Left ventricle myocardium inferior (tissue), 1 donor: ENCODE measurements at regions not wholly inside any gene's neighbourhood (a gene's known extent, or its start where the extent isn't known, plus 50 kb on each side); places are given as distances from the start of the nearest gene placed in this dataset.

Source experiments
- DNase-seq: peaks from one replicate; pipeline ENCODE4 v3.0.0-alpha.2; 2020
- H3K27ac ChIP-seq: fragments of 200-600 bp; replicated peaks from 2 replicates; pipeline ENCODE4 v1.8.0; 2021
- H3K27me3 ChIP-seq: fragments of 200-600 bp; 2 replicates; pipeline ENCODE4 v1.8.0; 2021; ENCODE audit warnings: low read depth
- H3K36me3 ChIP-seq: fragments of 200-600 bp; 2 replicates; pipeline ENCODE4 v1.8.0; 2021
- H3K4me1 ChIP-seq: fragments of 200-600 bp; 2 replicates; pipeline ENCODE4 v1.8.0; 2021
- H3K4me3 ChIP-seq: fragments of 200-600 bp; 2 replicates; pipeline ENCODE4 v1.8.0; 2021; ENCODE audit warnings: mild to moderate bottlenecking, moderate library complexity
- H3K9me3 ChIP-seq: fragments of 200-600 bp; replicated peaks from 2 replicates; pipeline ENCODE4 v1.8.0; 2021
- intact Hi-C: fragments of 100-400 bp; cut with micrococcal nuclease; formaldehyde crosslinking; loops from one replicate; pipeline ENCODE4 v1.11.0; 2022
- TF ChIP-seq, protein P1 (sequence below): fragments of 200-600 bp; IDR thresholded peaks from 2 replicates; pipeline ENCODE4 v1.8.0; 2021; ENCODE audit warnings: antibody characterized with exemption, mild to moderate bottlenecking, borderline replicate concordance
- donor health status: DM: no; HTN: yes; CAD: no; lungs with severe emphysema.

DNA sequence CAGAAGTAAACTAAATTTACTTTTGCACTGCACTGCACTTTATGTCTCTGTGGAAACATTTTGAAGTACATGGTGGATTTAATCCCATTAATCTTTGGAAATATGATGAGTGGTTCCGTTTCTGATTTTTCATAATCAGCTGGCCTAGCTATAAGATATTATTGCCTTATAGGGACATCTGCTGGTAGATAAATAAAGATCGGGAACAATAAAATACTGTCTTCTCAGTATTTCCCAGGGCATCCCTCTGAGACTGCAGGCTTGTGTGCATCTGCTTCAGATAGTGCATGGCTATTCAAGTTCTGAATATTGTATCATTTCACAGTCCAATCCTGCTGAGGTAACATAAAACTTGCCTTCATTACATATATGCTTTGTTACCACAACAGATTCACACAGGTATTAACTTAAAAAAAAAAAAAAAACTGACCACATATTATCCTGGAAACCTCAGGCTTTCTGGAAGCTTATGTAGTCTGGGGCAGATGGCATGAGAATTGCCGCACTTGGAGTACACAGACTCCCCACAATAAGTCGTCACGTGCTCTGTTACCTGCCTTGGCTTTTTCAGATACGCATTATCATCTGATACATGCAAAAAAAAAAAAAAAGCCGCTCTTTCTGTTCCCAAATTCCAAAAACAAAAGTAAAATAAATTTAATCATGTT, 330.8 kb upstream of the AGTR1 start:
- no peak overlapping the region for H3K27ac ChIP-seq
- H3K4me3 ChIP-seq, result no peak overlapping the region
- no peaks in the 10 kb centered on the region for H3K36me3 ChIP-seq
- peaks cover 6% of the 10 kb centered on the region for H3K9me3 ChIP-seq
- intact Hi-C loops, result no loop called here
- TF ChIP-seq, protein P1, sequence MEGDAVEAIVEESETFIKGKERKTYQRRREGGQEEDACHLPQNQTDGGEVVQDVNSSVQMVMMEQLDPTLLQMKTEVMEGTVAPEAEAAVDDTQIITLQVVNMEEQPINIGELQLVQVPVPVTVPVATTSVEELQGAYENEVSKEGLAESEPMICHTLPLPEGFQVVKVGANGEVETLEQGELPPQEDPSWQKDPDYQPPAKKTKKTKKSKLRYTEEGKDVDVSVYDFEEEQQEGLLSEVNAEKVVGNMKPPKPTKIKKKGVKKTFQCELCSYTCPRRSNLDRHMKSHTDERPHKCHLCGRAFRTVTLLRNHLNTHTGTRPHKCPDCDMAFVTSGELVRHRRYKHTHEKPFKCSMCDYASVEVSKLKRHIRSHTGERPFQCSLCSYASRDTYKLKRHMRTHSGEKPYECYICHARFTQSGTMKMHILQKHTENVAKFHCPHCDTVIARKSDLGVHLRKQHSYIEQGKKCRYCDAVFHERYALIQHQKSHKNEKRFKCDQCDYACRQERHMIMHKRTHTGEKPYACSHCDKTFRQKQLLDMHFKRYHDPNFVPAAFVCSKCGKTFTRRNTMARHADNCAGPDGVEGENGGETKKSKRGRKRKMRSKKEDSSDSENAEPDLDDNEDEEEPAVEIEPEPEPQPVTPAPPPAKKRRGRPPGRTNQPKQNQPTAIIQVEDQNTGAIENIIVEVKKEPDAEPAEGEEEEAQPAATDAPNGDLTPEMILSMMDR, result no peak
- H3K27me3 ChIP-seq, result no peaks in the 10 kb centered on the region
- DNase-seq, result no peak
- no peaks in the 10 kb centered on the region for H3K4me1 ChIP-seq

DNA sequence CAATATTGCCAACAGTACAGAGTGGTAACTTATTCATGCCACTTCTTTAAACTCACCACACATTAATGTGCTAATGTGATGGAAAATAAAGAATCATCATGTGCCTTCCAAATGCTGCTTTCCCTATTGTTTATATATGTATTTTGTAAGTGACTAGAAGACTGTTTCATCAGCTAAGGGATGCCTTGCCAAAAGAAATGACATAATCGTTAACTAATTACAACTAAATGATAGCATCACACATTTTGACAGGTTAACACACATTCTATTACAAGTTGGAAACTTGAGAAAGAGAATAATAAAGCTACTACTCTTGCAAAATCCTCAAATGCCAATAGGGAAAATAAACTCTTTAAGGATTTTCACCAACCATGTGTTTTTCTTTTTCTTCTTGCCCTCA, 329.9 kb upstream of the AGTR1 start:
- H3K27me3 ChIP-seq, result no peaks in the 10 kb centered on the region
- H3K4me1 ChIP-seq, result no peaks in the 10 kb centered on the region
- no peak overlapping the region for H3K4me3 ChIP-seq
- intact Hi-C loops, result no loop called here
- H3K27ac ChIP-seq, result no peak overlapping the region
- DNase-seq, result no peak
- TF ChIP-seq, protein P1, result no peak
- H3K9me3 ChIP-seq, result peaks cover 6% of the 10 kb centered on the region
- no peaks in the 10 kb centered on the region for H3K36me3 ChIP-seq

DNA sequence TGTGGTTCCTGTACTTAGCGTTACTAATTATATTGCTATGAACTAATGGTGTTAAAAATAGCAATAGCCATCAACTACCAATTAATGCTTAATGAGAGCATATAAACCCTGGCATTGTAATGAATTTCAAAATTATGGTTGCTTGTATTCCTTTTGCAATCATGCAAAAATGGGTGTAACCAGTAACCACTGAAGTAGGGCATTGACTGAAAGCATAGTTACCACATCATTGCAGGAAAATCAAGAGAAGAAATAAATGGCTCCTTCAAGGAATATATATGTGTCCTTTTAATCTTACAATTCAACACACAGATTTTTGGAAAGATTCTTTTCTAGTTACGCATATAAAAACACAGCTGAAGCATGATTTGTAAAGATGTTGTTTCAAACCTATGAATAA, 328.3 kb upstream of the AGTR1 start:
- Histone ChIP-seq H3K4me3 (no peak overlapping the region), H3K4me1 (no peaks in the 10 kb centered on the region), H3K36me3 (no peaks in the 10 kb centered on the region), H3K27me3 (no peaks in the 10 kb centered on the region), H3K9me3 (no peaks in the 10 kb centered on the region), H3K27ac (no peak overlapping the region)
- no peak for DNase-seq
- TF ChIP-seq, protein P1, result no peak
- intact Hi-C loops, result no loop called here

DNA sequence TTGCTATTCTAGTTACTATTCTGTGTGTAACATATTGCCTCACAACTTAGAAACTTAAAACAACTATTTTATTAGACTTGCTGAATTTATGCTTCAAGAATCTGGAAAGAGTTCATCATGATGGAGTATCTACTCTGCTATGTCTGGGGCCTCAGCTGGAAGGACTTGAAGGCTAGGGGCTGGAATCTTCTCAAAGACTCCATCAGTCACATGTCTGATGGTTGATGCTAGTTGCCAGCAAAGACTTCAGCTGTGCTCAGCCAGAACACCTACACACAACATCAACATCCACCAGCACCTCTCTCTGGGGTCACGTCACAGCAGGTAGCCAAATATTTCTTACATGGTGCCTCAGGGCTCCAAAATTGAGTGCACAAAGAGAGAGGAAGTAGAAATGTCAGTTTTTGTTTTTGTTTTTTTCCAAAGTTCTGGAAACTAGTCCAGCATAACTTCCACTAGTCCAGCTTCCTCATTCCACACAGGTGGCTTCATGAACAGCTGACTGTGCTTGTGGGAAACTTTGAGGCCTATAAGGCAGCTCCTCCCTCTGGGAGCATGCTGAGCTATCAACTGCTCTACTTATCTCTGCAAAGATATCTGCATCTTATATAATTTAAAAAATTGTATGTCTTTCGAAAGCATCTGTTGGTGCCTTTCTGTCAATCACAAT, 325.4 kb upstream of the AGTR1 start:
- TF ChIP-seq, protein P1, result no peak
- Histone ChIP-seq H3K36me3 (no peaks in the 10 kb centered on the region), H3K9me3 (no peaks in the 10 kb centered on the region), H3K4me1 (no peaks in the 10 kb centered on the region), H3K4me3 (no peak overlapping the region), H3K27ac (no peak overlapping the region), H3K27me3 (no peaks in the 10 kb centered on the region)
- no peak for DNase-seq
- intact Hi-C loops, result no loop called here

DNA sequence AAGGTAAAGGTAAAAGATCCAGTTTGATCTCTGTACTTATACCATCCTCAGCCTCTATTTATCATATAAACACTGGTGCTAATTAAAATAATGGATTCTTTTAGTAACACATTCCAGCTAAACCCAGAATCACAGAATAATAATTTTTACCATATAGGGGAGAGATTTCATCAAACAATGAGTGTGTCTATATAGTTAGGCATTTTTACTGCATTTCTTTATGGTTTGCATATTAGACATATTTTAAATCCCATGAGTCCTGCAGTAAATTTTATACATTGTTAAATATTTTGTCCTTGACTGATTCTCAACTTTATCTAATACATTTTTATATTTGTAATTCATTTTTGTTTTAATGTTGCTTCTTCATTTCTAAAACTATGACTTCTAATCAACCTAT, 323.7 kb upstream of the AGTR1 start:
- Histone ChIP-seq H3K4me1 (no peaks in the 10 kb centered on the region), H3K27me3 (no peaks in the 10 kb centered on the region), H3K9me3 (no peaks in the 10 kb centered on the region), H3K27ac (no peak overlapping the region), H3K36me3 (no peaks in the 10 kb centered on the region), H3K4me3 (no peak overlapping the region)
- intact Hi-C loops, result no loop called here
- TF ChIP-seq, protein P1, result no peak
- no peak for DNase-seq
